ENCODE measurements at regions not wholly inside any gene's neighbourhood (a gene's known extent, or its start where the extent isn't known, plus 50 kb on each side); places are given as distances from the start of the nearest gene placed in this dataset.
"Not testable (repeated sequence)": the region's sequence is repeated elsewhere in the genome, so short reads cannot be mapped to it uniquely, and the experiment has no call there.

DNA sequence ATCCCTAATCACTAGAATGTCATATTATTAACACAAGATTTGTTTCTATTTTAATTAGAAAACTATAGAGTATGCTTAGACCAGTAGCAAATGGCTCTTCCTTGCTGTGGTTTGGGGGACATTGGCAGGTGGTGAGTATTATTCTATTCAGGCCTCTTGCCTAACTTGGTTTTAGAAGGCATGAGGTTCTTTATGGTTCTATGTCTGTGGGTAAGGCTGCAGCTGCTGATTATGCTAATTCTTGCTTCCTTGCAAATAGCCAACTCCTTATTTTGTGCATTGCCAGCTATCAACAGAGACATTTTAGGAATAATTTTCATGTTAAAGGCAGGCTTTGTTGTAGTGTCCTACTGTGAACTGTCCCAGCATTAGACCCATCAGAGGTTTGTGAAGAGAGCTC, 1344.9 kb downstream of the UQCRFS1 start:
- no peak for DNase-seq
- ChIA-PET POLR2A (no interaction called here), CTCF (no interaction called here)
- H3K9me3 ChIP-seq (ENCODE audit: control extremely low read depth in 1 of 5, control insufficient read depth in 4 of 5, insufficient read depth in 2 of 5, low read depth in 1 of 5, low read length in 4 of 5): peaks cover 1 to 18% (median 9%) of the 10 kb centered on the region in 5 experiments
- H3K36me3 ChIP-seq (ENCODE audit: control insufficient read depth in 4 of 4, insufficient read depth in 4 of 4, low read length in 3 of 4): no peaks in the 10 kb centered on the region
- H3K27ac ChIP-seq (ENCODE audit: insufficient read depth in 1 of 2, low read depth in 1 of 2, low read length in 2 of 2, poor library complexity in 1 of 2, severe bottlenecking in 2 of 2): no peak overlapping the region
- H3K4me3 ChIP-seq (ENCODE audit: control insufficient read depth in 1 of 7, extremely low read depth in 1 of 7, insufficient read depth in 4 of 7, low read depth in 2 of 7, low read length in 6 of 7): no peak overlapping the region
- H3K4me1 ChIP-seq (ENCODE audit: control extremely low read depth in 1 of 4, control insufficient read depth in 4 of 4, insufficient read depth in 4 of 4, low read length in 3 of 4): no peaks in the 10 kb centered on the region
- H3K27me3 ChIP-seq (replicated peaks in 2 of 5; ENCODE audit: control insufficient read depth in 4 of 5, insufficient read depth in 5 of 5, low read length in 4 of 5): no peaks in the 10 kb centered on the region

DNA sequence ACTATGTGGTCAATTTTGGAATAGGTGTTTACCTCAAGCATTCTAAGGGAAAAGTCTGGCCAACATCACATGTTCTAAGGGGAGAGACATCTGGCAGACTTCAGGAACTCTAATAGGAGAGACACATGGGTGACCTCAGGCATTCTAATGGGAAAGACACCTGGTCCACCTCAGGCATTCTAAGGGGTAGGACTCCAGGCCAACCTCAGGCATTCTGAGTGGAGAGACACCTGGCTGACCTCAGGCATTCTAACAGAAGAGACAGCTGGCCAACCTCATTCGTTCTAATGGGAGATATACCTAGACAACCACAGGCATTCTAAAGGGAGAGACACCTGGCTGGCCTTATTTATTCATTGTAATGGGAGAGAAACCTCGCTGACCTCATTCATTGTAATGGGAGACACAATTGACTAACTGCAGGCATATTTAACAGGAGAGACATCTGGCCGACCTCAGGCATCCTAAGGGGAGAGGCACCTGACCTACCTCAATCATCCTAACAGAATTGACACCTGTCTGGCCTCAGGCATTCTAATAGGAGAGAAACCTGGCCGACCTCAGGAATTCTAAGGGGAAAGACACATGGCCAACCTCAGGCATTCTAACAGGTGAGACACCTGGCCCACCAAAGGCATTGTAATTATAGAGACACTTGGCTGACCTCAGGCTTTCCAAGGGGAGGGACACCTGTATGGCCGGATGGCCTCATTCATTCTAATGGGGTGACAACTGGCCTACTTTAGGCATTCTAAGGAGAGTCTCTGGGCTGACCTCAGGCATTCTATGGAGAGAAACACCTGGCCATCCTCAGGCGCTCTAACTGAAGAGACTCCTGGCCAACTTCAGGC, 1346.8 kb downstream of the UQCRFS1 start:
- WGBS (ENCODE audit: insufficient coverage): 72% methylated on average over 4 of the region's 6 CpGs
- POLR2A ChIA-PET: no interaction called here

DNA sequence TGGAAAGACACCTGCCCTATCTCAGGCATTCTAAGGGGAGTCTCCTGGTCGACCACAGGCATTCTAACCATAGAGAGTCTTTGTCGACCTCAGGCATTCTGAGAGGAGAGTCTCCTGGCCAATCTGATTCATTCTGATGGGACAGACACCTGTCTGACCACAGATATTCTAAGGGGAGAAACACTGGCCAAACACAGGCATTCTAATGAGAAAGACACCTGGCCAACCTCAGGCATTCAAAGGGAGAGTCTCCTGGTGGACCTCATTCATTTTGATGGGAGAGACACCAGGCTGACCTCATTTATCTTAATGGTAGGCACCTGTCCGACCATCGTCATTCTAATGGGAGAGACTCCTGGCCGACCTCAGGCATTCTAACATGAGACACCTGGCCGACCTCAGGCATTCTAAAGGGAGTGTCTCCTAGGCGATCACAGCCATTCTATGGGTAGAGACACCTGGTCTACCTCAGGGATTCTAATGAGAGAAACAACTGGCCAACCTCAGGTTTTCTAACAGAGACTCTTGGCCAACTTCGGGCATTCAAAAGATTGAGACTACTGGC, 1351.5 kb downstream of the UQCRFS1 start:
- Histone ChIP-seq H3K9me3 (ENCODE audit: control extremely low read depth in 1 of 5, control insufficient read depth in 4 of 5, insufficient read depth in 2 of 5, low read depth in 1 of 5, low read length in 4 of 5) (peaks cover 1 to 40% (median 32%) of the 10 kb centered on the region in 5 experiments), H3K4me3 (ENCODE audit: control insufficient read depth in 1 of 7, extremely low read depth in 1 of 7, insufficient read depth in 4 of 7, low read depth in 2 of 7, low read length in 6 of 7) (no peak overlapping the region), H3K4me1 (ENCODE audit: control extremely low read depth in 1 of 4, control insufficient read depth in 4 of 4, insufficient read depth in 4 of 4, low read length in 3 of 4) (no peaks in the 10 kb centered on the region), H3K36me3 (ENCODE audit: control insufficient read depth in 4 of 4, insufficient read depth in 4 of 4, low read length in 3 of 4) (no peaks in the 10 kb centered on the region), H3K27ac (ENCODE audit: insufficient read depth in 1 of 2, low read depth in 1 of 2, low read length in 2 of 2, poor library complexity in 1 of 2, severe bottlenecking in 2 of 2) (no peak overlapping the region), H3K27me3 (replicated peaks in 2 of 5; ENCODE audit: control insufficient read depth in 4 of 5, insufficient read depth in 5 of 5, low read length in 4 of 5) (no peaks in the 10 kb centered on the region)
- WGBS (ENCODE audit: insufficient coverage): 85% methylated on average over 8 of the region's 8 CpGs
- ChIA-PET CTCF (no interaction called here), POLR2A (no interaction called here)
- DNase-seq: no peak

More for the DNA sequence above, 1346.8 kb downstream of the UQCRFS1 start:
- H3K9me3 ChIP-seq (ENCODE audit: control extremely low read depth in 1 of 5, control insufficient read depth in 4 of 5, insufficient read depth in 2 of 5, low read depth in 1 of 5, low read length in 4 of 5): peaks cover 1 to 18% (median 14%) of the 10 kb centered on the region in 5 experiments
- no peaks in the 10 kb centered on the region for H3K27me3 ChIP-seq (replicated peaks in 2 of 5; ENCODE audit: control insufficient read depth in 4 of 5, insufficient read depth in 5 of 5, low read length in 4 of 5)
- H3K27ac ChIP-seq (ENCODE audit: insufficient read depth in 1 of 2, low read depth in 1 of 2, low read length in 2 of 2, poor library complexity in 1 of 2, severe bottlenecking in 2 of 2): no peak overlapping the region
- CTCF ChIA-PET: no interaction called here
- no peaks in the 10 kb centered on the region for H3K36me3 ChIP-seq (ENCODE audit: control insufficient read depth in 4 of 4, insufficient read depth in 4 of 4, low read length in 3 of 4)
- H3K4me3 ChIP-seq (ENCODE audit: control insufficient read depth in 1 of 7, extremely low read depth in 1 of 7, insufficient read depth in 4 of 7, low read depth in 2 of 7, low read length in 6 of 7): no peak overlapping the region
- no peaks in the 10 kb centered on the region for H3K4me1 ChIP-seq (ENCODE audit: control extremely low read depth in 1 of 4, control insufficient read depth in 4 of 4, insufficient read depth in 4 of 4, low read length in 3 of 4)
- no peak for DNase-seq

DNA sequence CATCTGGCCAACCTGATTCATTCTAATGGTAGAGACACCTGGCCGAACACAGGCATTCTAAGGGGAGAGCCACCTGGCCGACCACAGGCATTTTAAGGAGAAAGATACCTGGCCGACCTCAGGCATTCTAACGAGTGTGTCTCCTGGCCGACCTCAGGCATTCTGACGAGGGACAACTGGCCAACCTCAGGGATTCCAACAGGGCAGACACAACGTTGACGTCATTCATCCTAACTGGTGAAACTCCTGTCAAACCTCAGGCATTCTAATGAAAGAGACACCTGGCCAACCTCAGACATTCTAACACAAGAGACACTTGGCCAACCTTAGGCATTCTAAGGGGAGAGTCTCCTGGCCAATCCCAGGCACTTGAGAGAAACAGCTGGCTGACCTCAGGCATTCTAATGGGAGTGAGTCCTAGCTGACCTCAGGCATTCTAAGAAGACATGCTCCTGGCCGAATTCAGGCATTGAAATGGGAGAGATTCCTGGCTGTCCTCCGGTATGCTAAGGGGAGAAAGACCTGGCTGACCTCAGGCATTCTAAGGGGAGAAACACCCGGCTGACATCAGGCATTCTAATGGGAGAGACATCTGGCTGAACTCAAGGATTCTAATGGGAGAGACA, 1352.5 kb downstream of the UQCRFS1 start:
- Histone ChIP-seq H3K27ac (ENCODE audit: insufficient read depth in 1 of 2, low read depth in 1 of 2, low read length in 2 of 2, poor library complexity in 1 of 2, severe bottlenecking in 2 of 2) (no peak overlapping the region), H3K27me3 (replicated peaks in 2 of 5; ENCODE audit: control insufficient read depth in 4 of 5, insufficient read depth in 5 of 5, low read length in 4 of 5) (no peaks in the 10 kb centered on the region), H3K4me3 (ENCODE audit: control insufficient read depth in 1 of 7, extremely low read depth in 1 of 7, insufficient read depth in 4 of 7, low read depth in 2 of 7, low read length in 6 of 7) (no peak overlapping the region), H3K36me3 (ENCODE audit: control insufficient read depth in 4 of 4, insufficient read depth in 4 of 4, low read length in 3 of 4) (no peaks in the 10 kb centered on the region), H3K4me1 (ENCODE audit: control extremely low read depth in 1 of 4, control insufficient read depth in 4 of 4, insufficient read depth in 4 of 4, low read length in 3 of 4) (no peaks in the 10 kb centered on the region), H3K9me3 (ENCODE audit: control extremely low read depth in 1 of 5, control insufficient read depth in 4 of 5, insufficient read depth in 2 of 5, low read depth in 1 of 5, low read length in 4 of 5) (peaks cover 1 to 34% (median 28%) of the 10 kb centered on the region in 5 experiments)
- CTCF ChIA-PET: no interaction called here
- 89% methylated on average over 11 of the region's 11 CpGs for WGBS (ENCODE audit: insufficient coverage)
- POLR2A ChIA-PET: no interaction called here
- DNase-seq: no peak

DNA sequence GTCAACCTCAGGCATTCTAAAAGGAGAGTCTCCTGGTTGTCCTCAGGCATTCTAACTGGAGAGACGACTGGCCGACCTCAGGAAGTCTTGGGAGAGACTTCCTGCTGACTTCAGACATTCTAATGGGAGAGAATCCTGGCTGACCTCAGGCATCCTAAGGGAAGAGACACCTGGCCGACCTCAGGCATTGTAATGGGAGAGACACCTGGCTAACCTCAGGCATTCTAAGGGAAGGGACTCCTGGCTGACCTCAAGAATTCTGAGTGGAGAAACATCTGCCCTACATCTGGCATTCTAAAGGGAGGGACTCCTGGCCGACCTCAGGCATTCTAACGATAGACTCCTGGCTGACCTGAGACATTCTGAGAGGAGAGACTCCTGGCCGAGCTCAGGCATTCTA, 1353.3 kb downstream of the UQCRFS1 start:
- no peaks in the 10 kb centered on the region for H3K27me3 ChIP-seq (replicated peaks in 2 of 5; ENCODE audit: control insufficient read depth in 4 of 5, insufficient read depth in 5 of 5, low read length in 4 of 5)
- no peaks in the 10 kb centered on the region for H3K4me1 ChIP-seq (ENCODE audit: control extremely low read depth in 1 of 4, control insufficient read depth in 4 of 4, insufficient read depth in 4 of 4, low read length in 3 of 4)
- peaks cover 1 to 36% (median 28%) of the 10 kb centered on the region in 5 experiments for H3K9me3 ChIP-seq (ENCODE audit: control extremely low read depth in 1 of 5, control insufficient read depth in 4 of 5, insufficient read depth in 2 of 5, low read depth in 1 of 5, low read length in 4 of 5)
- ChIA-PET CTCF (no interaction called here), POLR2A (no interaction called here)
- no peaks in the 10 kb centered on the region for H3K36me3 ChIP-seq (ENCODE audit: control insufficient read depth in 4 of 4, insufficient read depth in 4 of 4, low read length in 3 of 4)
- DNase-seq: no peak
- no peak overlapping the region for H3K27ac ChIP-seq (ENCODE audit: insufficient read depth in 1 of 2, low read depth in 1 of 2, low read length in 2 of 2, poor library complexity in 1 of 2, severe bottlenecking in 2 of 2)
- 84% methylated on average over 6 of the region's 6 CpGs for WGBS (ENCODE audit: insufficient coverage)
- H3K4me3 ChIP-seq (ENCODE audit: control insufficient read depth in 1 of 7, extremely low read depth in 1 of 7, insufficient read depth in 4 of 7, low read depth in 2 of 7, low read length in 6 of 7): no peak overlapping the region

DNA sequence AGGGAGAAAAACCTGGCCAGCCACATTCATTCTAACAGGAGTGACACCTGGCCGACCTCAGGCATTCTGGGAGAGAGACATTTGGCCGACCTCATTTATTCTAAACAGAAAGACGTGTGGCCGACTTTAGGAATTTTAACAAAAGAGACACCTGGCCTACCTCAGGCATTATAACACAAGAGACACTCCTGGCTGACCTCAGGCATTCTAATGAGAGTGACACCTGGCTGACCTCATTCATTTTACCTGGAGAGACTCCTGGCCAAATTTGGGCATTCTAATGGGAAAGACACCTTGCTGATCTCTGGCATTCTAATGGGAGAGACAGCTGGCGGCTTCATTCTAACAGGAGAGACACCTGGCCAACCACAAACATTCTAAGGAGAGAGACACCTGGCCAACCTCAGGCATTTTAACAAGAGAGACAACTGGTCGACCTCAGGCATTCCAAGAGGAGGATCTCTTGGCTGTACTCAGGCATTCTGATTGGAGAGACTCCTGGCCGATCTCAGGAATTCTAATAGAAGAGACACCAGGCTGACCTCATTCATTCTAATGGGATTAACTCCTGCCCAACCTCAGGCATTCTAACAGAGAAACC, 1353.9 kb downstream of the UQCRFS1 start:
- DNase-seq: no peak
- Histone ChIP-seq H3K4me3 (ENCODE audit: control insufficient read depth in 1 of 7, extremely low read depth in 1 of 7, insufficient read depth in 4 of 7, low read depth in 2 of 7, low read length in 6 of 7) (no peak overlapping the region), H3K27me3 (replicated peaks in 2 of 5; ENCODE audit: control insufficient read depth in 4 of 5, insufficient read depth in 5 of 5, low read length in 4 of 5) (no peaks in the 10 kb centered on the region), H3K36me3 (ENCODE audit: control insufficient read depth in 4 of 4, insufficient read depth in 4 of 4, low read length in 3 of 4) (no peaks in the 10 kb centered on the region), H3K4me1 (ENCODE audit: control extremely low read depth in 1 of 4, control insufficient read depth in 4 of 4, insufficient read depth in 4 of 4, low read length in 3 of 4) (no peaks in the 10 kb centered on the region), H3K27ac (ENCODE audit: insufficient read depth in 1 of 2, low read depth in 1 of 2, low read length in 2 of 2, poor library complexity in 1 of 2, severe bottlenecking in 2 of 2) (no peak overlapping the region), H3K9me3 (ENCODE audit: control extremely low read depth in 1 of 5, control insufficient read depth in 4 of 5, insufficient read depth in 2 of 5, low read depth in 1 of 5, low read length in 4 of 5) (peaks cover 1 to 37% (median 28%) of the 10 kb centered on the region in 5 experiments)
- 87% methylated on average over 7 of the region's 7 CpGs for WGBS (ENCODE audit: insufficient coverage)
- ChIA-PET POLR2A (no interaction called here), CTCF (no interaction called here)

DNA sequence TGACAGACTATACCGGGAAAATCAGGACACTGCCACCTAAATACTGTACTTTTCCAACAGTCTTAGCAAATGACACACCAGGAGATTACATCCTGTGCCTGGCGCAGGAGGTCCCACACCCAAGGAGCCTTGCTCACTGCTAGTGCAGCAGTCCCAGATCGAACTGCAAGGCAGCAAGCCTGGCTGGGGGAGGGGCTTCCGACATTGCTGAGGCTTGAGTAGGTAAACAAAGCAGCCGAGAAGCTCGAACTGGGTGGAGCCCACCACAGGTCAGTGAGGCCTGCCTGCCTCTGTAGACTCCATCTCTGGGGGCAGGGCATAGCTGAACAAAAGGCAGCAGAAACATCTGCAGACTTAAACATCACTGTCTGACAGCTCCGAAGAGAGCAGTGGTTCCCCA, 1360.0 kb downstream of the UQCRFS1 start:
- CTCF ChIA-PET; H3K4me1 ChIP-seq (ENCODE audit: control extremely low read depth in 1 of 4, control insufficient read depth in 4 of 4, insufficient read depth in 4 of 4, low read length in 3 of 4); H3K27me3 ChIP-seq (replicated peaks in 2 of 5; ENCODE audit: control insufficient read depth in 4 of 5, insufficient read depth in 5 of 5, low read length in 4 of 5); H3K36me3 ChIP-seq (ENCODE audit: control insufficient read depth in 4 of 4, insufficient read depth in 4 of 4, low read length in 3 of 4); POLR2A ChIA-PET; DNase-seq; H3K27ac ChIP-seq (ENCODE audit: insufficient read depth in 1 of 2, low read depth in 1 of 2, low read length in 2 of 2, poor library complexity in 1 of 2, severe bottlenecking in 2 of 2); H3K4me3 ChIP-seq (ENCODE audit: control insufficient read depth in 1 of 7, extremely low read depth in 1 of 7, insufficient read depth in 4 of 7, low read depth in 2 of 7, low read length in 6 of 7): not testable (repeated sequence)
- H3K9me3 ChIP-seq (ENCODE audit: control extremely low read depth in 1 of 5, control insufficient read depth in 4 of 5, insufficient read depth in 2 of 5, low read depth in 1 of 5, low read length in 4 of 5): peaks cover 0 to 56% (median 19%) of the 10 kb centered on the region in 5 experiments
- 78% methylated on average over 6 of the region's 7 CpGs for WGBS (ENCODE audit: insufficient coverage)

Data from common myeloid progenitor, CD34-positive (primary cell).